Gastroesophageal sphincter (tissue), 3 donors: ENCODE measurements at regions not wholly inside any gene's neighbourhood (a gene's known extent, or its start where the extent isn't known, plus 50 kb on each side); places are given as distances from the start of the nearest gene placed in this dataset.

ENCODE experiments used
- EP300 ChIP-seq: sonication (generic); formaldehyde crosslinking; IDR thresholded peaks from one replicate; pipeline ENCODE4 v1.6.1; 2017; ENCODE audit warnings: antibody characterized with exemption, mild to moderate bottlenecking
- POLR2A ChIP-seq, 2 donors: fragments of 450-650 bp; IDR thresholded peaks; one replicate each; pipeline ENCODE4 v1.6.1; 2017; ENCODE audit warnings: antibody characterized with exemption in 2 of 2, mild to moderate bottlenecking in 2 of 2, moderate library complexity in 1 of 2
- TF ChIP-seq, protein P1 (sequence below), 4 experiments: fragments of 200-600 bp in 2 of 4; fragments of 450-650 bp in 2 of 4; sonication (generic) in 1 of 4; IDR thresholded peaks; one replicate each; pipeline ENCODE4 v1.5.1; 2017 to 2019; ENCODE audit warnings: antibody characterized with exemption in 4 of 4, mild to moderate bottlenecking in 2 of 4, moderate library complexity in 2 of 4

DNA sequence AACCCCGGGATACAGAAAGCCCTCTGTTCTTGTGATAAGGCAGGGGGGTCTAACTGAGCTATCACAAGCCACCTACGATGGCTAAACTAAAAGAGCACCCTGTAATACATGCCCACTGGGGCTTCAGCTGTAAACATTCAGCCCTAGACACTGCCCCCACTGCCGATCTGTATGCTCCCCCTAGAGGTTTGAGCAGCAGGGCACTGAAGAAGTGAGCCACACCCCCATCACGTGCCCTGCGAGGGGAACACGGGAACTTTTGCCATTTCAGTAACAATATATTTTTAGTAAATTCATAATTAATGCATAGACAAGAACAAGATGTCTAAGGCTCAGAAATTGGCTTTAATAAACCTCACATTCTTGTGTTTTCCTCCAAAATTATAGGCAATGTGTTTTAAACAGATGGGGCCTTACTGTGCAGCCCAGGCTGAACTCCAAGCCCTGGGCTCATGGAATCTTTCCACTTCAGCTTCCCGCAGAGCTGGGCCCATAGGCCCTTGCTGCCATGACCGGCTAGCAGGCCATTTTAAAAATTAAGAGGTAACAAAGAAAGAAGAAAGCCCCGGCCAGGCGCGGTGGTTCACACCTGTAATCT, 235.3 kb upstream of the SFRP2 start:
- TF ChIP-seq, protein P1, sequence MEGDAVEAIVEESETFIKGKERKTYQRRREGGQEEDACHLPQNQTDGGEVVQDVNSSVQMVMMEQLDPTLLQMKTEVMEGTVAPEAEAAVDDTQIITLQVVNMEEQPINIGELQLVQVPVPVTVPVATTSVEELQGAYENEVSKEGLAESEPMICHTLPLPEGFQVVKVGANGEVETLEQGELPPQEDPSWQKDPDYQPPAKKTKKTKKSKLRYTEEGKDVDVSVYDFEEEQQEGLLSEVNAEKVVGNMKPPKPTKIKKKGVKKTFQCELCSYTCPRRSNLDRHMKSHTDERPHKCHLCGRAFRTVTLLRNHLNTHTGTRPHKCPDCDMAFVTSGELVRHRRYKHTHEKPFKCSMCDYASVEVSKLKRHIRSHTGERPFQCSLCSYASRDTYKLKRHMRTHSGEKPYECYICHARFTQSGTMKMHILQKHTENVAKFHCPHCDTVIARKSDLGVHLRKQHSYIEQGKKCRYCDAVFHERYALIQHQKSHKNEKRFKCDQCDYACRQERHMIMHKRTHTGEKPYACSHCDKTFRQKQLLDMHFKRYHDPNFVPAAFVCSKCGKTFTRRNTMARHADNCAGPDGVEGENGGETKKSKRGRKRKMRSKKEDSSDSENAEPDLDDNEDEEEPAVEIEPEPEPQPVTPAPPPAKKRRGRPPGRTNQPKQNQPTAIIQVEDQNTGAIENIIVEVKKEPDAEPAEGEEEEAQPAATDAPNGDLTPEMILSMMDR (IDR thresholded peaks at IDR 0.05) = peak in 1 of 4 experiments; percentile 28
- TF ChIP-seq POLR2A (IDR thresholded peaks at IDR 0.05) (no peak), EP300 (no peak)
